Transverse colon (tissue), 4 donors: ENCODE measurements at regions not wholly inside any gene's neighbourhood (a gene's known extent, or its start where the extent isn't known, plus 50 kb on each side); places are given as distances from the start of the nearest gene placed in this dataset.

Experiments used
- DNase-seq: peaks from one replicate; pipeline ENCODE4 v3.0.0-alpha.2; 2019
- H3K27ac ChIP-seq, 4 donors: fragments of 200-600 bp; sonication (generic); 2 replicates each; pipeline ENCODE4 v1.5.1; 2016 to 2018; ENCODE audit warnings: inconsistent platforms in 4 of 4
- H3K27me3 ChIP-seq: fragments of 200-600 bp; sonication (generic); 2 replicates; pipeline ENCODE4 v1.5.1; 2017; ENCODE audit warnings: inconsistent platforms
- H3K36me3 ChIP-seq, 4 donors: fragments of 200-600 bp; sonication (generic); 2 replicates each; pipeline ENCODE4 v1.5.1; 2017 to 2019; ENCODE audit warnings: inconsistent platforms in 4 of 4
- H3K4me1 ChIP-seq, 4 donors: fragments of 200-600 bp; sonication (generic); 2 replicates each; pipeline ENCODE4 v1.5.1; 2017 to 2020; ENCODE audit warnings: inconsistent platforms in 4 of 4
- H3K4me3 ChIP-seq, 4 donors: fragments of 200-600 bp; sonication (generic); 1 replicate in 1 of 4; 2 replicates in 3 of 4; pipeline versions ENCODE4 v1.5.1 to v1.6.1; 2017 to 2019; ENCODE audit warnings: inconsistent platforms in 4 of 4
- H3K9me3 ChIP-seq, 2 donors: fragments of 200-600 bp; sonication (generic); 2 replicates each; pipeline ENCODE4 v1.5.1; 2017 to 2019; ENCODE audit warnings: inconsistent platforms in 2 of 2
- EP300 ChIP-seq: sonication (generic); formaldehyde crosslinking; IDR thresholded peaks from one replicate; pipeline ENCODE4 v1.6.1; 2017; ENCODE audit warnings: antibody characterized with exemption, low read depth
- POLR2A ChIP-seq: fragments of 450-650 bp; IDR thresholded peaks from one replicate; pipeline ENCODE4 v1.6.1; 2016; ENCODE audit warnings: antibody characterized with exemption, mild to moderate bottlenecking, moderate library complexity
- POLR2AphosphoS5 ChIP-seq, 3 donors: sonication (generic); formaldehyde crosslinking; IDR thresholded peaks; one replicate each; pipeline ENCODE4 v1.6.1; 2016; ENCODE audit warnings: antibody characterized with exemption in 3 of 3
- WGBS, 2 donors: methylation state at CpG; one replicate each; pipeline ENCODE4 v1.1.5; 2018; ENCODE audit warnings: low coverage in 1 of 2; 5-methylcytosine and 5-hydroxymethylcytosine counted together
- in situ Hi-C, 4 donors: fragments of 200-750 bp; cut with MboI; loops; one replicate each; pipeline versions ENCODE4 v1.15.0 to v1.15.1; 2017; ENCODE audit warnings: low sequenced_read_pairs in 3 of 4, low pct_ligation_motif_present in 1 of 4, low pct_unique_long_range_greater_than_20kb in 1 of 4
- intact Hi-C: fragments of 100-400 bp; cut with DNase I; formaldehyde crosslinking; loops from one replicate; pipeline ENCODE4 v1.15.1; 2023; ENCODE audit warnings: low total_unique reads
- TF ChIP-seq, protein P1 (sequence below), 5 experiments: fragments of 200-600 bp in 3 of 5; fragments of 450-650 bp in 2 of 5; sonication (generic) in 3 of 5; IDR thresholded peaks; 1 replicate in 2 of 5; 2 replicates in 3 of 5; pipeline ENCODE4 v1.5.1; 2016 to 2017; ENCODE audit warnings: antibody characterized with exemption in 5 of 5, inconsistent platforms in 3 of 5, mild to moderate bottlenecking in 2 of 5, moderate library complexity in 1 of 5

DNA sequence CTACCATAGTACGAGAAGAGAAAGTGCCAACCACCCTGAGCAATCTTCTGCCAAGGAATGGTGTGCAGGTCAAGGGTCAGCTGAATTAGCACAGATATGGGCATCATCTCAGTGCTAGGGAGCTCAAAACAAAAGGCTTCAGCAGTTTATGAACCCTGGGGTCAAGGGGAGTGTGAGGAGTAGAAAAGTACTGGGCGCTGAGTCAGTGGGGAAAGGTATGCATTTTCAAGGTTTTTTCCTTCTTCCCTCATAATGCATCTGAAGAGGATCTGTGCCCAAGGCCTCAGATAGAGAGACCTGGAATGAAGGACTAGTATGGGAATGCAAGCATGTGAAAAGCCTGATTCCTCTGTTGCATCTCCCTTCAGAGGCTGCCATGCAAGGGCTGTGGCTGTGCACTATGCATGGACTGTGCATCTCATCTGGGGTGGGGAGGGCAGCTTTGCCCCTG is 81.7 kb downstream of the PERP start:
- intact Hi-C loops (no loop called here), in situ Hi-C loops (no loop called here)
- H3K27ac ChIP-seq = no peak overlapping the region
- H3K4me3 ChIP-seq = no peak overlapping the region
- no peaks in the 10 kb centered on the region for H3K9me3 ChIP-seq
- DNase-seq = no peak
- 67 to 94% methylated on average over 1 to 2 of the region's 2 CpGs for WGBS, 2 donors
- H3K36me3 ChIP-seq = no peaks in the 10 kb centered on the region
- no peaks in the 10 kb centered on the region for H3K27me3 ChIP-seq
- TF ChIP-seq POLR2AphosphoS5 (IDR thresholded peaks at IDR 0.05) (no peak), EP300 (no peak), POLR2A (no peak)
- TF ChIP-seq, protein P1, sequence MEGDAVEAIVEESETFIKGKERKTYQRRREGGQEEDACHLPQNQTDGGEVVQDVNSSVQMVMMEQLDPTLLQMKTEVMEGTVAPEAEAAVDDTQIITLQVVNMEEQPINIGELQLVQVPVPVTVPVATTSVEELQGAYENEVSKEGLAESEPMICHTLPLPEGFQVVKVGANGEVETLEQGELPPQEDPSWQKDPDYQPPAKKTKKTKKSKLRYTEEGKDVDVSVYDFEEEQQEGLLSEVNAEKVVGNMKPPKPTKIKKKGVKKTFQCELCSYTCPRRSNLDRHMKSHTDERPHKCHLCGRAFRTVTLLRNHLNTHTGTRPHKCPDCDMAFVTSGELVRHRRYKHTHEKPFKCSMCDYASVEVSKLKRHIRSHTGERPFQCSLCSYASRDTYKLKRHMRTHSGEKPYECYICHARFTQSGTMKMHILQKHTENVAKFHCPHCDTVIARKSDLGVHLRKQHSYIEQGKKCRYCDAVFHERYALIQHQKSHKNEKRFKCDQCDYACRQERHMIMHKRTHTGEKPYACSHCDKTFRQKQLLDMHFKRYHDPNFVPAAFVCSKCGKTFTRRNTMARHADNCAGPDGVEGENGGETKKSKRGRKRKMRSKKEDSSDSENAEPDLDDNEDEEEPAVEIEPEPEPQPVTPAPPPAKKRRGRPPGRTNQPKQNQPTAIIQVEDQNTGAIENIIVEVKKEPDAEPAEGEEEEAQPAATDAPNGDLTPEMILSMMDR (IDR thresholded peaks at IDR 0.05) = no peak
- no peaks in the 10 kb centered on the region for H3K4me1 ChIP-seq

DNA sequence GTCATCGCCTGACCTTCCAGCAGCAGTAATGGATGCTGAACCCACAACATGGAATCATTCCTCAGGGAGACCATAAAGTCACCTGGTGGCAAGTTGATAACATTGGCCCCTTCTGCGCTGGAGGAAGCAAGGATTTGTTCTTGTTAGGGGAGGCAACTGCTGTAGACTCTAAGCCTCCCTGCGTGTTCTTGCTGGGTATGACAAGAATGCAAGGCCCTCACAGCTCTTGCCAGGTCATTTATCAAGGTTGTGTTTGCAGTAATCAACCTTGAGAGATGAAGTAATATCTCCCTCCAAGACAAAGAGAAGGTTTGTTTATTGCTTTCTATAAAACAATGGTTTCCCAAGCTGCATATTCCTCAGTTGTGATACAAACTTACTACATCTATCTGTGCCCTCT is 80.9 kb downstream of the PERP start:
- in situ Hi-C loops (no loop called here), intact Hi-C loops (no loop called here)
- TF ChIP-seq POLR2AphosphoS5 (IDR thresholded peaks at IDR 0.05) (no peak), POLR2A (no peak), EP300 (no peak)
- TF ChIP-seq, protein P1 (IDR thresholded peaks at IDR 0.05) = no peak
- no peaks in the 10 kb centered on the region for H3K27me3 ChIP-seq
- H3K36me3 ChIP-seq = no peaks in the 10 kb centered on the region
- DNase-seq = no peak
- H3K4me1 ChIP-seq = no peaks in the 10 kb centered on the region
- H3K27ac ChIP-seq = no peak overlapping the region
- no peak overlapping the region for H3K4me3 ChIP-seq
- no peaks in the 10 kb centered on the region for H3K9me3 ChIP-seq
- 95% methylated on average over 3 of the region's 3 CpGs; no CpG with 5 or more reads in 1 of the 2 donors for WGBS, 2 donors

DNA sequence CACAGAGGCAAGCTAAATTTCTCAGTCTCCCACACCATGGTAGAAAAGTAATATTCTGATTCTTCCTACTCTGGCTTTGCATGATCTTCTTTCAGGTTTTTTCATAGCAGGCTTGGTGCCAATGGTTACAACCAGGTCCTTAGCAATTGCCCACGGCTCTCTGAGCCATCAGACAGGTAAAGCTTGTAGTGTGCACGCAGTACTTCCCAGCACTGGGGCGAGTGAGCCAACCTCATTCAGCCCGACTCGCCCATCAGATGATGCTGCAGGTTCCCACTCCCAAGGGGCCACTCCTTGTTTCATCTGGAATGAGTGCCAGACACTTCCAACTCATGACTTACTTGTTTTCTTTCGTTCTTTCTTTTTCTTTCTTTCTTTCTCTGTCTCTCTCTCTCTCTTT is 78.3 kb downstream of the PERP start:
- no peak for TF ChIP-seq POLR2A
- TF ChIP-seq, protein P1 (IDR thresholded peaks at IDR 0.05) = no peak
- TF ChIP-seq EP300 = no peak
- TF ChIP-seq POLR2AphosphoS5 (IDR thresholded peaks at IDR 0.05) = no peak
- no peak overlapping the region for H3K27ac ChIP-seq
- intact Hi-C loops (no loop called here), in situ Hi-C loops (no loop called here)
- no peaks in the 10 kb centered on the region for H3K9me3 ChIP-seq
- no peak for DNase-seq
- 53 to 58% methylated on average over 2 to 6 of the region's 6 CpGs for WGBS, 2 donors
- no peaks in the 10 kb centered on the region for H3K27me3 ChIP-seq
- no peaks in the 10 kb centered on the region for H3K4me1 ChIP-seq
- no peak overlapping the region for H3K4me3 ChIP-seq
- no peaks in the 10 kb centered on the region for H3K36me3 ChIP-seq

DNA sequence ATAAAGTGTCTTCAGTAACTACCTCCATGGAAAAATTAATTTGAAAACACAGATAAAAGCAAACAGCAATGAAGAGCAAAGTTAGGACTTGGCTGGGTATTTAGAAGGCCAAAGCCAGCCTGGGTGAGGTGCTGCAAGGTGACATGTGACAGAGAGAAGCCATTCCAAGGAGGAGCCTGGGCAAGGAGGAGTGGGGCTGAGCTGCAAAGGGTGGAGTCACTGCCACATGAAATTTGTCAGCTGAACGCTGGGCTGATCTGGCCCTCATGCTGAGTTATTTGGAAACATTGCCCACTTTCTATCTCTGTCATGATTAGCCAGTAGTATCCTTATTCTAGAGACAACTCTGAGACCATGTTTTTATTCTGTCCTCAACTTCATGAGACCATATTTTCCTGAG is 76.3 kb downstream of the PERP start:
- intact Hi-C loops (no loop called here), in situ Hi-C loops (no loop called here)
- no peak for TF ChIP-seq POLR2AphosphoS5 (IDR thresholded peaks at IDR 0.05)
- Histone ChIP-seq H3K27me3 (no peaks in the 10 kb centered on the region), H3K4me1 (no peaks in the 10 kb centered on the region), H3K9me3 (no peaks in the 10 kb centered on the region), H3K4me3 (no peak overlapping the region), H3K27ac (no peak overlapping the region), H3K36me3 (no peaks in the 10 kb centered on the region)
- 50 to 53% methylated on average over 1 of the region's 1 CpG for WGBS, 2 donors
- DNase-seq = no peak

DNA sequence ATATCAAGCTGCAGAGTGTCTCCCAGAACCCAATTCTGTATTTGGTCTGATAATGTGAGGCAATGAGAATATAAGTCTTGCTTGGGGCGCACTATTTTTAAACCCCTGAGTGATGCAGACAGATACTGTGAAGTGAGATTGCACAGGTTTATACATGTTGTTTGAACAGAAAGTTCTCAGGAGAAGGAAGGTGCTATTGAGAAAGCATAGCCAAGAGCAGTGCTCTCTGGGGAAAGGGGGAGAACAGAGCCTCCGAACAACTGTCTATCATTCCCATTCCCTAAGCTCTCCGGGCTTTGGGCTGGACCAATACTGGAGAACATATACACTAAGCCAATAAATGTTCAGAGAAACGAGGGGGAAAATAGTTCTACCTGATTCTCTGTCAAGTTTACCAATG is 75.8 kb downstream of the PERP start:
- no peaks in the 10 kb centered on the region for H3K27me3 ChIP-seq
- H3K36me3 ChIP-seq = no peaks in the 10 kb centered on the region
- DNase-seq = no peak
- in situ Hi-C loops = no loop called here
- no peak overlapping the region for H3K4me3 ChIP-seq
- H3K27ac ChIP-seq = no peak overlapping the region
- H3K4me1 ChIP-seq = peaks cover 0 to 3% (median 0%) of the 10 kb centered on the region in 4 donors
- WGBS, 2 donors = 70 to 83% methylated on average over 2 to 4 of the region's 4 CpGs
- TF ChIP-seq, protein P1 (IDR thresholded peaks at IDR 0.05) = no peak
- TF ChIP-seq POLR2A = no peak
- TF ChIP-seq EP300 = no peak
- no peak for TF ChIP-seq POLR2AphosphoS5 (IDR thresholded peaks at IDR 0.05)
- intact Hi-C loops = no loop called here
- H3K9me3 ChIP-seq = no peaks in the 10 kb centered on the region
